Calu3 (cell line): ENCODE measurements at regions not wholly inside any gene's neighbourhood (a gene's known extent, or its start where the extent isn't known, plus 50 kb on each side); places are given as distances from the start of the nearest gene placed in this dataset.

Experiments
- BruUV-seq: library from RNA; stranded (reverse); fragments of 400-500 nt; replicated peaks from 2 replicates; lab custom pipeline; 2021; lab: Mats Ljungman, UMichigan
- CTCF ChIA-PET: fragments of 300-600 bp; sonication (Branson Sonifier 250); formaldehyde crosslinking; loops from one replicate; lab custom pipeline; 2022; ENCODE audit warnings: antibody characterized with exemption; lab: Charles Lee
- DNase-seq: peaks from one replicate; pipeline ENCODE4 v3.0.0; 2022
- H3K27ac Mint-ChIP-seq: one replicate; pipeline ENCODE4 v1.8.0; 2022; ENCODE audit warnings: mixed read lengths; ENCODE audit not compliant: unreplicated experiment
- H3K27me3 Mint-ChIP-seq: one replicate; pipeline ENCODE4 v1.8.0; 2022; ENCODE audit warnings: mixed read lengths; ENCODE audit not compliant: unreplicated experiment
- H3K36me3 Mint-ChIP-seq: one replicate; pipeline ENCODE4 v1.8.0; 2022; ENCODE audit warnings: mild to moderate bottlenecking, moderate library complexity, mixed read lengths; ENCODE audit not compliant: insufficient read depth, unreplicated experiment
- H3K4me1 Mint-ChIP-seq: one replicate; pipeline ENCODE4 v1.8.0; 2022; ENCODE audit warnings: mild to moderate bottlenecking, low read depth, mixed read lengths; ENCODE audit not compliant: unreplicated experiment
- H3K4me3 Mint-ChIP-seq: one replicate; pipeline ENCODE4 v1.8.0; 2022; ENCODE audit warnings: mild to moderate bottlenecking, low read depth, moderate library complexity, mixed read lengths; ENCODE audit not compliant: unreplicated experiment
- H3K9me3 Mint-ChIP-seq: one replicate; pipeline ENCODE4 v1.8.0; 2022; ENCODE audit warnings: low read depth, mixed read lengths; ENCODE audit not compliant: unreplicated experiment
- CTCF ChIP-seq: fragments of 200-600 bp; IDR thresholded peaks from one replicate; pipeline ENCODE4 v1.8.0; 2022; ENCODE audit warnings: antibody characterized with exemption; ENCODE audit not compliant: unreplicated experiment
- intact Hi-C: fragments of 100-400 bp; cut with micrococcal nuclease; formaldehyde crosslinking; loops from one replicate; pipeline ENCODE4 v1.10.0; 2022; ENCODE audit not compliant: unreplicated experiment

GRCh38 chr4:152162331-152162697 is 373.6 kb downstream of the FBXW7 start:
- H3K9me3 Mint-ChIP-seq: no peaks in the 10 kb centered on the region
- TF ChIP-seq CTCF: no peak
- H3K36me3 Mint-ChIP-seq: no peaks in the 10 kb centered on the region
- CTCF ChIA-PET: interaction anchor here (1.0 kb wide), 1 partner anchor 117 kb away, joined by 3 read pairs; no protein-coding TSS in a partner anchor
- no peaks in the 10 kb centered on the region for H3K4me1 Mint-ChIP-seq
- no peak overlapping the region for H3K4me3 Mint-ChIP-seq
- no TSS peak for BruUV-seq
- intact Hi-C loops: no loop called here
- no peak for DNase-seq
- peaks cover 56% of the 10 kb centered on the region for H3K27me3 Mint-ChIP-seq
- no peak overlapping the region for H3K27ac Mint-ChIP-seq

GRCh38 chr4:152161676-152162330 is 374.1 kb downstream of the FBXW7 start:
- H3K27ac Mint-ChIP-seq: no peak overlapping the region
- intact Hi-C loops: no loop called here
- H3K4me1 Mint-ChIP-seq: no peaks in the 10 kb centered on the region
- H3K4me3 Mint-ChIP-seq: no peak overlapping the region
- H3K36me3 Mint-ChIP-seq: no peaks in the 10 kb centered on the region
- BruUV-seq: no TSS peak
- H3K9me3 Mint-ChIP-seq: no peaks in the 10 kb centered on the region
- CTCF ChIA-PET: interaction anchor here (0.6 to 1.0 kb wide), 3 partner anchors 10 to 117 kb away, joined by 3 read pairs; no protein-coding TSS in a partner anchor
- no peak for DNase-seq
- H3K27me3 Mint-ChIP-seq: peaks cover 60% of the 10 kb centered on the region
- TF ChIP-seq CTCF: no peak

- Mint-ChIP-seq H3K9me3 (no peaks in the 10 kb centered on the region), H3K36me3 (no peaks in the 10 kb centered on the region), H3K4me1 (no peaks in the 10 kb centered on the region), H3K27ac (no peak overlapping the region), H3K4me3 (no peak overlapping the region), H3K27me3 (peaks cover 75% of the 10 kb centered on the region)
- intact Hi-C loops: no loop called here
- BruUV-seq: no TSS peak
- DNase-seq: no peak
- no peak for TF ChIP-seq CTCF
- CTCF ChIA-PET: no interaction called here
These were observed 375.6 kb downstream of the FBXW7 start for GRCh38 chr4:152160225-152160800.

GRCh38 chr4:152159773-152160172 is 376.1 kb downstream of the FBXW7 start:
- intact Hi-C loops: no loop called here
- Mint-ChIP-seq H3K4me1 (no peaks in the 10 kb centered on the region), H3K27ac (no peak overlapping the region), H3K36me3 (no peaks in the 10 kb centered on the region), H3K27me3 (peaks cover 80% of the 10 kb centered on the region), H3K9me3 (no peaks in the 10 kb centered on the region), H3K4me3 (no peak overlapping the region)
- no TSS peak for BruUV-seq
- CTCF ChIA-PET: no interaction called here
- DNase-seq: no peak
- TF ChIP-seq CTCF: no peak
